H1 (cell line): ENCODE measurements at regions not wholly inside any gene's neighbourhood (a gene's known extent, or its start where the extent isn't known, plus 50 kb on each side); places are given as distances from the start of the nearest gene placed in this dataset.

Experiments used
- CTCF ChIA-PET: fragments of 300-600 bp; sonication (Branson Sonifier 250); formaldehyde crosslinking; loops from one replicate; lab custom pipeline; 2021; ENCODE audit not compliant: partially characterized antibody; lab: Charles Lee
- POLR2A ChIA-PET: fragments of 300-600 bp; sonication (Branson Sonifier 250); formaldehyde crosslinking; loops from one replicate; lab custom pipeline; 2021; ENCODE audit warnings: inconsistent platforms; ENCODE audit not compliant: partially characterized antibody; lab: Charles Lee
- DNase-seq, 2 experiments: peaks; one replicate each; pipeline versions ENCODE4 v3.0.0 to v3.0.0-alpha.2; 2010 to 2022; ENCODE audit warnings: low spot score in 2 of 2, low read depth in 1 of 2, mixed read lengths in 1 of 2
- FAIRE-seq: peaks from 2 replicates; lab custom pipeline; 2011; peaks lifted over from hg19 to GRCh38; lab: Jason Lieb, UNC
- H2AFZ ChIP-seq: 2 replicates; pipeline ENCODE4 v1.8.1; 2012; ENCODE audit warnings: low read length, inconsistent platforms
- H2AK5ac ChIP-seq: 2 replicates; pipeline ENCODE4 v1.6.1; 2013; ENCODE audit warnings: low read depth, low read length
- H2BK120ac ChIP-seq: replicated peaks from 2 replicates; pipeline ENCODE3; 2013; ENCODE audit warnings: low read depth, low read length, inconsistent platforms
- H2BK12ac ChIP-seq: 2 replicates; pipeline ENCODE4 v1.6.1; 2013; ENCODE audit warnings: low read depth, low read length
- H2BK15ac ChIP-seq: 2 replicates; pipeline ENCODE4 v1.6.1; 2013; ENCODE audit warnings: low read length
- H2BK20ac ChIP-seq: 2 replicates; pipeline ENCODE4 v1.6.1; 2013; ENCODE audit warnings: low read length
- H2BK5ac ChIP-seq: 2 replicates; pipeline ENCODE4 v1.6.1; 2013; ENCODE audit warnings: low read depth, low read length
- H3K14ac ChIP-seq: 2 replicates; pipeline ENCODE4 v1.6.1; 2013; ENCODE audit warnings: inconsistent platforms; ENCODE audit not compliant: insufficient read length
- H3K18ac ChIP-seq: 2 replicates; pipeline ENCODE4 v1.6.1; 2013; ENCODE audit warnings: low read length; ENCODE audit errors: extremely low read depth
- H3K23ac ChIP-seq: 2 replicates; pipeline ENCODE4 v1.6.1; 2013; ENCODE audit warnings: inconsistent platforms; ENCODE audit not compliant: insufficient read length
- H3K23me2 ChIP-seq: 2 replicates; pipeline ENCODE4 v1.6.1; 2013; ENCODE audit warnings: low read depth, low read length
- H3K27ac ChIP-seq: 2 replicates; pipeline ENCODE4 v1.6.1; 2011; ENCODE audit warnings: low read depth, low read length, inconsistent platforms
- H3K27me3 ChIP-seq, 4 experiments: replicated peaks in 1 of 4; 1 replicate in 1 of 4; 2 replicates in 3 of 4; pipeline versions ENCODE4 v1.6.1 to v1.8.1; 2011 to 2013; ENCODE audit warnings: low read length in 3 of 4, mild to moderate bottlenecking in 3 of 4, inconsistent platforms in 2 of 4, mixed read lengths in 2 of 4, moderate library complexity in 1 of 4; ENCODE audit not compliant: control insufficient read depth in 3 of 4, insufficient read depth in 3 of 4; ENCODE audit errors: extremely low read depth in 1 of 4
- H3K36me3 ChIP-seq, 4 experiments: 2 replicates each; pipeline versions ENCODE4 v1.6.1 to v1.8.1; 2011 to 2013; ENCODE audit warnings: mild to moderate bottlenecking in 4 of 4, low read length in 3 of 4, moderate library complexity in 2 of 4, control low read depth in 1 of 4, inconsistent platforms in 1 of 4; ENCODE audit not compliant: insufficient read depth in 4 of 4, control insufficient read depth in 2 of 4
- H3K4ac ChIP-seq: replicated peaks from 2 replicates; pipeline ENCODE3; 2013; ENCODE audit warnings: low read length, low read depth, mixed read lengths, inconsistent platforms; ENCODE audit not compliant: insufficient read length
- H3K4me1 ChIP-seq, 4 experiments: replicated peaks in 1 of 4; 1 replicate in 1 of 4; 2 replicates in 3 of 4; pipeline versions ENCODE4 v1.6.1 to v1.8.1; 2011 to 2013; ENCODE audit warnings: low read length in 3 of 4, inconsistent platforms in 2 of 4, mixed read lengths in 1 of 4; ENCODE audit not compliant: insufficient read depth in 4 of 4, control insufficient read depth in 3 of 4
- H3K4me2 ChIP-seq, 2 experiments: 2 replicates each; pipeline versions ENCODE4 v1.6.1 to v1.8.1; 2011 to 2013; ENCODE audit warnings: low read depth in 2 of 2, low read length in 2 of 2, control low read depth in 1 of 2, inconsistent platforms in 1 of 2, mild to moderate bottlenecking in 1 of 2; ENCODE audit not compliant: insufficient read depth in 1 of 2
- H3K4me3 ChIP-seq, 4 experiments: fragments of 200-600, 300-600 bp in 1 of 4; sonication (generic), shearing (Covaris generic), sonication (Bioruptor Twin) in 1 of 4; 2 replicates each; pipeline versions ENCODE4 v1.5.1 to v1.8.1; 2011 to 2016; ENCODE audit warnings: low read length in 4 of 4, low read depth in 3 of 4, control low read depth in 2 of 4, inconsistent platforms in 2 of 4, mild to moderate bottlenecking in 2 of 4, mixed read lengths in 1 of 4, moderate library complexity in 1 of 4; ENCODE audit not compliant: insufficient read depth in 2 of 4; ENCODE audit errors: extremely low read depth in 1 of 4
- H3K56ac ChIP-seq: replicated peaks from 2 replicates; pipeline ENCODE3; 2013; ENCODE audit warnings: low read depth, mild to moderate bottlenecking, mixed read lengths, low read length, inconsistent platforms; ENCODE audit not compliant: insufficient read length
- H3K79me1 ChIP-seq: 2 replicates; pipeline ENCODE4 v1.6.1; 2013; ENCODE audit warnings: low read depth, low read length, control low read depth
- H3K79me2 ChIP-seq, 2 experiments: 2 replicates each; pipeline versions ENCODE4 v1.6.1 to v1.8.1; 2012 to 2013; ENCODE audit warnings: low read length in 2 of 2, mild to moderate bottlenecking in 2 of 2, inconsistent platforms in 1 of 2; ENCODE audit not compliant: insufficient read depth in 2 of 2, control insufficient read depth in 1 of 2
- H3K9ac ChIP-seq, 4 experiments: replicated peaks in 1 of 4; 1 replicate in 1 of 4; 2 replicates in 3 of 4; pipeline versions ENCODE4 v1.6.1 to v1.8.1; 2011 to 2013; ENCODE audit warnings: low read depth in 3 of 4, low read length in 3 of 4, control low read depth in 2 of 4, mild to moderate bottlenecking in 2 of 4, moderate library complexity in 2 of 4, inconsistent platforms in 1 of 4; ENCODE audit errors: extremely low read depth in 1 of 4
- H3K9me3 ChIP-seq, 2 experiments: 2 replicates each; pipeline versions ENCODE4 v1.6.1 to v1.8.1; 2012 to 2013; ENCODE audit warnings: mild to moderate bottlenecking in 2 of 2, moderate library complexity in 2 of 2, control low read depth in 1 of 2, inconsistent platforms in 1 of 2, low read depth in 1 of 2, low read length in 1 of 2, mixed read lengths in 1 of 2; ENCODE audit not compliant: insufficient read depth in 2 of 2
- H4K20me1 ChIP-seq, 2 experiments: replicated peaks in 1 of 2; 2 replicates each; pipeline versions ENCODE3 to v1.8.1; 2011 to 2013; ENCODE audit warnings: inconsistent platforms in 2 of 2, low read length in 2 of 2, mild to moderate bottlenecking in 1 of 2; ENCODE audit not compliant: insufficient read depth in 2 of 2, control insufficient read depth in 1 of 2
- H4K5ac ChIP-seq: 2 replicates; pipeline ENCODE4 v1.6.1; 2013; ENCODE audit warnings: low read length, low read depth, mixed read lengths, inconsistent platforms; ENCODE audit not compliant: insufficient read length
- H4K8ac ChIP-seq: 2 replicates; pipeline ENCODE4 v1.8.0; 2013; ENCODE audit warnings: mild to moderate bottlenecking, moderate library complexity, low read length, inconsistent platforms; ENCODE audit not compliant: insufficient read depth; ENCODE audit errors: extremely low read depth
- H4K91ac ChIP-seq: replicated peaks from 2 replicates; pipeline ENCODE3; 2013; ENCODE audit warnings: low read length, mixed read lengths, inconsistent platforms; ENCODE audit not compliant: insufficient read length
- BCL11A ChIP-seq, 2 experiments: IDR thresholded peaks; one replicate each; pipeline ENCODE4 v1.6.1; 2011; ENCODE audit warnings: low read depth in 2 of 2, low read length in 2 of 2, mild to moderate bottlenecking in 2 of 2
- CEBPB ChIP-seq: IDR thresholded peaks from 2 replicates; pipeline ENCODE4 v1.6.1; 2012; ENCODE audit warnings: low read depth, low read length
- CREB1 ChIP-seq: IDR thresholded peaks from 2 replicates; pipeline ENCODE4 v1.6.1; 2012; ENCODE audit warnings: inconsistent platforms
- EZH2 ChIP-seq: fragments of 200-600 bp; sonication (generic); IDR thresholded peaks from 2 replicates; pipeline ENCODE4 v1.7.1; 2012; ENCODE audit warnings: low read depth, mild to moderate bottlenecking, moderate library complexity, low read length, inconsistent platforms; ENCODE audit not compliant: severe bottlenecking
- GABPA ChIP-seq: IDR thresholded peaks from 2 replicates; pipeline ENCODE4 v1.6.1; 2011; ENCODE audit warnings: mild to moderate bottlenecking, low read length, moderate library complexity, borderline replicate concordance; ENCODE audit not compliant: insufficient read depth
- MAFK ChIP-seq: IDR thresholded peaks from 2 replicates; pipeline ENCODE4 v1.6.1; 2012; ENCODE audit warnings: low read depth, mild to moderate bottlenecking, improper control_type of control experiment, low read length
- RBBP5 ChIP-seq: IDR thresholded peaks from 2 replicates; pipeline ENCODE4 v1.7.1; 2012; ENCODE audit warnings: low read depth, mild to moderate bottlenecking, inconsistent platforms, low read length, moderate library complexity, borderline replicate concordance
- SIX5 ChIP-seq: IDR thresholded peaks from 2 replicates; pipeline ENCODE4 v1.6.1; 2011; ENCODE audit warnings: mild to moderate bottlenecking, low read depth, low read length
- SUZ12 ChIP-seq: fragments of 200-600 bp; sonication (generic); IDR thresholded peaks from 2 replicates; pipeline ENCODE4 v1.6.1; 2012; ENCODE audit warnings: mild to moderate bottlenecking, inconsistent platforms, low read length, moderate library complexity, mixed read lengths
- whole genome bisulfite sequencing, 2 experiments: shearing (Covaris generic) in 1 of 2; methylation state at CpG; one replicate each; pipeline versions ENCODE4 v1.1.6 to v1.1.7; 2013 to 2015; ENCODE audit warnings: low lambda C conversion rate in 2 of 2, mixed read lengths in 2 of 2, inconsistent platforms in 1 of 2, low coverage in 1 of 2, missing lambda C conversion rate in 1 of 2; ENCODE audit not compliant: insufficient replicate concordance in 2 of 2, insufficient coverage in 1 of 2, insufficient read length in 1 of 2; ENCODE audit errors: extremely low coverage in 1 of 2, missing lambda C conversion rate in 1 of 2; 5-methylcytosine and 5-hydroxymethylcytosine counted together

- Histone ChIP-seq H4K8ac (no peak overlapping the region), H3K79me1 (no peaks in the 10 kb centered on the region), H3K23me2 (no peaks in the 10 kb centered on the region), H3K14ac (no peak overlapping the region), H3K4me3 (no peak overlapping the region), H3K4me1 (peaks cover 0 to 3% (median under 1%) of the 10 kb centered on the region in 4 experiments; a peak in 1 of 7 replicates), H3K18ac (no peak overlapping the region; the same call in 1 of the 2 replicates), H2BK15ac (no peak overlapping the region), H3K36me3 (no peaks in the 10 kb centered on the region), H2BK120ac (no peak overlapping the region), H3K27ac (no peak overlapping the region), H3K23ac (no peak overlapping the region), H4K91ac (no peak overlapping the region), H2AFZ (no peak overlapping the region), H3K56ac (no peak overlapping the region), H3K79me2 (no peaks in the 10 kb centered on the region), H3K9me3 (no peaks in the 10 kb centered on the region), H2BK12ac (no peak overlapping the region), H4K5ac (no peak overlapping the region), H3K9ac (no peak overlapping the region), H2BK20ac (no peak overlapping the region), H3K4ac (no peak overlapping the region), H3K4me2 (no peak overlapping the region), H3K27me3 (no peaks in the 10 kb centered on the region), H2BK5ac (no peak overlapping the region), H4K20me1 (no peaks in the 10 kb centered on the region), H2AK5ac (no peak overlapping the region)
- TF ChIP-seq CREB1 (no peak), GABPA (no peak), RBBP5 (no peak), MAFK (no peak), EZH2 (no peak), SUZ12 (no peak), CEBPB (no peak), SIX5 (no peak), BCL11A (IDR thresholded peaks at IDR 0.05; ENCODE audit: low read depth in 2 of 2, low read length in 2 of 2) (no peak)
- DNase-seq (no peak), FAIRE-seq (no peak)
- POLR2A ChIA-PET = no interaction called here
- 96% methylated on average over 6 of the region's 6 CpGs; no CpG with 5 or more reads in 1 of the 2 experiments for WGBS, 2 experiments
- CTCF ChIA-PET = interaction anchor here (2.0 to 3.5 kb wide), 4 partner anchors 9 to 115 kb away, joined by 5 to 14 read pairs (median 11); no protein-coding TSS in a partner anchor
Measured at GRCh38 chr4:57278780-57279179, 168.6 kb upstream of the IGFBP7 start.
